Keratinocyte (primary cell): ENCODE measurements at regions not wholly inside any gene's neighbourhood (a gene's known extent, or its start where the extent isn't known, plus 50 kb on each side); places are given as distances from the start of the nearest gene placed in this dataset.

Experiments used
- CTCF ChIP-seq, 3 experiments: IDR thresholded peaks in 1 of 3; conservative IDR thresholded peaks in 1 of 3; optimal IDR thresholded peaks in 1 of 3; 2 replicates in 2 of 3; 3 replicates in 1 of 3; pipeline versions ENCODE3 to v1.5.1; 2011; ENCODE audit warnings: low read length in 3 of 3, mild to moderate bottlenecking in 3 of 3, moderate library complexity in 2 of 3, control low read depth in 1 of 3, inconsistent platforms in 1 of 3; ENCODE audit not compliant: insufficient read depth in 2 of 3; ENCODE audit errors: extremely low read depth in 1 of 3
- EZH2 ChIP-seq: IDR thresholded peaks from one replicate; pipeline ENCODE4 v1.6.1; 2012; ENCODE audit warnings: inconsistent platforms, mild to moderate bottlenecking, low read length, moderate library complexity

- TF ChIP-seq CTCF (optimal IDR thresholded peaks at IDR 0.05 in 1 of 3, IDR thresholded peaks at IDR 0.05 in 1 of 3, conservative IDR thresholded peaks at IDR 0.05 in 1 of 3; ENCODE audit: extremely low read depth in 1 of 3, insufficient read depth in 2 of 3, low read length in 3 of 3) (no peak), EZH2 (no peak)
These were observed 132.8 kb upstream of the SDK2 start for GRCh38 chr17:73777131-73777449.
